Uterus (tissue), 2 donors: ENCODE measurements at regions not wholly inside any gene's neighbourhood (a gene's known extent, or its start where the extent isn't known, plus 50 kb on each side); places are given as distances from the start of the nearest gene placed in this dataset.

Source experiments
- CTCF ChIP-seq, 4 experiments: fragments of 200-600 bp in 2 of 4; fragments of 450-650 bp in 2 of 4; sonication (generic) in 2 of 4; IDR thresholded peaks; one replicate each; pipeline ENCODE4 v1.5.1; 2016 to 2019; ENCODE audit warnings: antibody characterized with exemption in 4 of 4, mild to moderate bottlenecking in 2 of 4, moderate library complexity in 1 of 4
- POLR2A ChIP-seq, 2 donors: fragments of 450-650 bp; IDR thresholded peaks; one replicate each; pipeline ENCODE4 v1.6.1; 2016; ENCODE audit warnings: antibody characterized with exemption in 2 of 2, mild to moderate bottlenecking in 1 of 2, moderate library complexity in 1 of 2

GRCh38 chr10:18980089-18980629, 68.4 kb upstream of the MALRD1 start:
- TF ChIP-seq CTCF (IDR thresholded peaks at IDR 0.05) (no peak), POLR2A (IDR thresholded peaks at IDR 0.05) (no peak)
